GM04503 (cell line): ENCODE measurements at regions not wholly inside any gene's neighbourhood (a gene's known extent, or its start where the extent isn't known, plus 50 kb on each side); places are given as distances from the start of the nearest gene placed in this dataset.

Experiments used
- DNase-seq: peaks from one replicate; pipeline ENCODE4 v3.0.0-alpha.2; 2012; ENCODE audit warnings: low read depth

DNA sequence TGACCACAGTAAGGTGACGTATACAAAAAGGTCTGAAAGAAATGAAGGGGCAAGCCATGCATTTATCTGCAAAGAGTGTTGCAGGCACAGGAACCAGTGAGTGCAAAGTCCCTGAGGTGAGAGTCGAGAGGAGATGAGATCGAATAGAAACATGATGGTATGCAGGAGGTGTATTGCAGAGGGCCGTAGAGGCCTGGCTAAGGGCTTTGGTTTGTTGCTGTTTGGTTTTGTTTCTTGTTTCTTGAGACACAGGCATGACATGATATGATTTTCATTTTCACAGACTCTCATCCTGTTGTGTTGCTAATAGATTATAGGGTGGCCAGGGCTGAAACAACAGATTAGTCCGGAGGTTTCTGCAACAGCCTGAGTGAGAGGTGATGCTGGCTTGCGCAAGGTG, 80.4 kb downstream of the HSPH1 start:
- DNase-seq = no peak

DNA sequence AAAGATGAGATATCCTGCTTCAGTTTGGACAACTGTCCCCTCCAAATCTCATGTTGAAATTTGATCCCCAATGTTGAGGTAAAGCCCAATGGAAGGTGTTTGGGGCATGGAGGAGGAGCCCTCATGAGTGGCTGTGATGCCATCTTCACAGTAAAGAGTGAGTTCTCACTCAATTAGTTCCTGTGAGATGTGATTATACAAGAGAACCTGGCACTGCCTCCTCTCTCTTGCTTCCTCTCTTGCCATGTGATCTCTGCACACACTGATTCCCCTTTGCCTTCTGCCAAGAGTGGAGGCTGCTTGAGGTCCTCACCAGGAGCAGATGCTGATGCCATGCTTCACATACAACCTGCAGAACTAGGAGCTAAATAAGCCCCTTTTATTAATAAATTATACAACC, 86.9 kb downstream of the HSPH1 start:
- no peak for DNase-seq

DNA sequence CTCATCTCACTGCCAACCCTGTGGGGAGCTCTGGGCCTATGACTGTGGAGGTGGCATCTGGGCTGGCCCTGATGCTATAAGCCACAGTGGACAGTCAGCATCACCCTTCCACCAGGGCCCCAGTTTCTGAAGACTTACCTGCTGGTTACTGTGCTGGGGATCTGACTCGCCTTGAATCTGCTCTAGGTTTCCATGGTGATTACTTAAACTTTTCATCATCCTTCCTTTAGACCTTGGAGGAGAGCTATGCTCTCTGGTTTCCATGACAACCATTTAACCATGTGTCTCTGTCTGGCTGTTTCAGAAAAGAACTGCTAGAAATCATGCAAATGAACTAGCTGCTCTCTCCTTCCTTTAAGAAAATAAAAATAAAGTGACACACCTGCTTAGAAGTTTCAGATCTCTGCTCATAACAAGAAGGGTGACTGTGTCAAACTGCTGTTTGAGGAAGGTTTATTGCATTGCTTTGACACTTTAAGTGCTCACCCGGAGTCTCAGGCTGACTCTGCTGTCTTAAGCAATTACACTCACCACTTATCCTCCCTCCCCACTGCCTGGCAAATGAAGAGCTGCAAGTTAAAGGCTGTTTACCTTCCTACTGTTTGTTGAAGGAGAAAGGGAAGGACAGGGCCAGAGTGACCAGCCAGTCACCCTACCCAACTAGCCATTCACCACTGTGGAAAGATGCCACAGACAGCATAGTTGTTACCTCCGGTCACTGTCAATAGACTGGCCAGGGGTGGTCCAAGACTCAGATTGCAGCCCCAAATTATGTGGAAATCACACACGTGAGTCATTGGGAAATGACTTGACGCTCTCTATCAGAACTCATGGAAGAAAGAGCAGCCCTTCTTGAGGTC, 87.6 kb downstream of the HSPH1 start:
- no peak for DNase-seq

DNA sequence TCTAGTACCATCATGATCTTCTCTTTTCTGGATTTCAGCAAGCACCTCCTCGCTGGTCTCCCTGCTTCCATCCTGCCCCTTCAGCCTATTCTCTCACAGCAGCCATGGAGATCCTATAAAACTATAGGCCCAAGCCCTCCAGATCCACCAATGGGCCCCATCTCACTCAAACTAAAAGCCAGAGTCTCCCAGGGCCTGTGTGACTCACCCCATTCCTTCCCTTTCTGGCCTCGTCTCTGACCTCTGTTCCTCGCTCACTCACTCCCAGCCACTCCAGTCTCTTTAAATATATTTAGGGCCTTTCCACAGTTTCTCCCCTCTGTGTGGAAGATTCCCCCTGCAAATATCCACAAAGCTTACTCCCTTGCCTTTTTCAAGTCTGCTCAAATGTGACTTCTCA, 89.7 kb downstream of the HSPH1 start:
- no peak for DNase-seq

DNA sequence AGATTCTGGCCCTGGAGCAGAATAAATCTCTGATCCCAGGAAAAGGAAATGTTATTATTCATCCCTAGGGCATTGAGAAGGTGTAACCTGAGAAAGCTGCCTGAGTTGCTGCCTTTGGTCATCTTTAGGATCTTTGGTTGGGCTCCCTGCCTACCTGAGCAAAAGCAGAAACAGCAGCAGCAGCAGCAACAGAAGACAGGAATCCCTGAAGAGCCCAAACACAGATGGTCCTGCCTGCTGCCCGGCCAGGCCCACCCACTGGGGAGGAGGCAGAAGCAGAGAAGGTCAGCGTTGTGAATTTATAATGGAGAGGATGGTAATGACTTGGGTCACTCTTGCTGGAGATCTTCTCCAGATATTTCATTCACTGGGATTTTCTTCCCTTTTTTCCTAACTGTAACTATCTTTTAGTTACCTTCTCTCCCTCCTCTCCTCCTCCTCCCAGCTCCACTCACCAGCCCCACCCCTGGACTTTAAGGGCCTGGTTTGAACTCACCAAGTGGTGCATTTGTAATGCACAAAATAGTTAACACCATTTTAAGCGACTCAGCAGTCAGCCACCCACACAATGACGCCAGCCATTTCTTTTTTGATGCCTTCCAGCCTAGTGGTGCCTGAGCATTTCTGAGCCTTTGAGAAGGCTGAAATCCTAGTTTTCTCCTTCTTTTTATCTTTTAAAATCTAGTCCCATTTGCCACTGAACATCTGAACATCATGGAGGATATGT, 91.7 kb downstream of the HSPH1 start:
- no peak for DNase-seq

DNA sequence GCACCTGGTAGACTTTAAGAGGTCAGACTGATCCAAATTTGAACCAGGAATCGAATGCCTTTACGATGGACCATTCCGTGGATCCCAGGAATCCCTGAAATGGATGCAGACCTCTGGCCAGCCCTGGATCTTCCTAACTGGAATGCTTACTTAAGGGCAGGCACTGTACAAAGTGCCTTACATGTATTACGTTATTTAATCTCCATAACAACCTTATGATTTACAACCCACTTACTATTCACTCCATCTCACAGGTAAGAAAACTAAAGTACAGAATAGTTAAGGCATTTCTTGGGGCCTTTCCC, 93.6 kb downstream of the HSPH1 start:
- DNase-seq = no peak

DNA sequence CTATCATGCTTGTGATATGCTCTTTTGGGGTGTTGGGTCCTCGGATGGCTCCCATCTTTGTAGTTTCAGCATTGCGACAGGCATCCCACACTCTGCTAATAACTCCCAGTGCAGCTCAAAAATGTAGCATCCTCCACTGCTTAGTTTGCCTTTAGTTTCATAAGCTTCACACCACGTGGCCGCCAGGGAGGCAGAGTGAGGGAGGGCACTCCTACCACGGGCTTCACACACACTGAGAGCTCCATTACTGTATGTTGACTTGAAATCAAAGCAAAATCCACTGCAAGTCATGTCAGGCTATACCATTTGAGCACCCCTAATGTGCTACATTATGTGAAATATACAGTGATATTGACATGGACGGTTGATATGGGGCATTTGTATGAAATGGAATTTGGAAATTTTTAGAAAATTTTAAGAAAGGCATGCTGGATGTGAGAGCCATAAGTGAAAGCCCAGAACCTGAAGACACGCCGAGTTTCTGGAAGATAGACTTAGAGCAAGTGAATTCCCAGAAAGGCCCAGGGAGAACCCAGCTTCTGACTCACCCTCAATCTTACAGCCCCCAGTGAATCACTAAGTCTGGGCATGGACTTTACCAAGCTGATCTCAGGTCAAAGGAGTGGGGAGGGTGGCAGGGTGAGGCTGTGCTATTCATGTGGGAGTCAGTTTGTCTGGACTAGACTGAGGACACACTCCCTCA, 94.1 kb downstream of the HSPH1 start:
- DNase-seq = no peak

DNA sequence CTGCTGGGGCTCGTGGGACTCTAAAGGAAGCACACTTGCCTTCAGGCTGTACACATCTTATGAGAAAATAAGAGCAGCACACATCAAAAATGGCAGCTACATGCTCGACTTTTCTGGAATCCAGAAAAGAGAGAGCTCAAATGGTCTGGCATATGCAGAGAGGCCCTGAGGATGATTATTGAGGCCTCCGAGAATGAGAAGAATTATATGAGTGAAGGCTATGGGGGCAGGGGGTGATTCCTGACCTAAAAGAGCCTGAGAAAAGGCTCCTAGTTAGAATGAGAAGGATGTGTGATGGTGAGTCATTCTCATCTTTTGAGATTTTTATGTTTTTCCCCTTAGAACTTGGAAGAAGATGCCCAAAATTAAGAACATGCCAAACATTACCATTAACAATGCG, 97.1 kb downstream of the HSPH1 start:
- DNase-seq = no peak

DNA sequence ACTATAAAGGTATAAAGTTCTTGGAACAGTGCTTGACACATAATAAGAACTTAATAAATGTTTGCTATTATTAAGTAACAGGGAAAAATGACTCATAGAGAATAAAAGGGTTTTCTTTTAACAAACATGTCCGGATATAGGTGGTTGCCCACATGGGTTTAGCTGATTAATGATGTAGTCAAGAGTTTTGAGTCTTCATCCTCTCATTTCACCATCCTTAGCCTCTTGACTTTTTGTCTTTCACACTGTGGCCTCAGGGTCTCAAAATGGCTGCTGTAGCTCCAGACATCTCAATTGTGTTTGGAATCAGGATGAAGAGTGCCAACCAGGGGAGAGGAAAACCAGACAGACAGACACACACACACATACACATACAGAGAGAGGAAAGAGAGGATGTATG, 97.9 kb downstream of the HSPH1 start:
- DNase-seq = no peak

DNA sequence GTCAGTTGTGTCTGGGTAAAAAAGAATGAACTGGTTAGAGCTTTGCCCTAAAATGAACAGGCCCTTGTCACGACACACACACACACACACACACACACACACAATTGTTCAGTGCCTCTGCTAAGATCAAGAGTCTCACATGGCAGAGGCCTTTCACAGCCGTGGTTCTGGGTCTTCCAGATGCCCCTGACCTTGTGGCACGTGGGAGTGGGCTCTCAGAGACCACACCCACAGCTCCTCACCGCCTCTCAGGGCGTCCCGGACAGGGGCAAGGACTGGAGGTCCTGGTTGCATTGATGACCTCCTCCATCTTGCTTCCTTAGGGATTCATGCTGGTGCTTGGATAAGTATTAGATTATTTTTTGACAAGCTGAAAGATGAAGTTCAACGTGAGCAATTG, 101.0 kb downstream of the HSPH1 start:
- no peak for DNase-seq

DNA sequence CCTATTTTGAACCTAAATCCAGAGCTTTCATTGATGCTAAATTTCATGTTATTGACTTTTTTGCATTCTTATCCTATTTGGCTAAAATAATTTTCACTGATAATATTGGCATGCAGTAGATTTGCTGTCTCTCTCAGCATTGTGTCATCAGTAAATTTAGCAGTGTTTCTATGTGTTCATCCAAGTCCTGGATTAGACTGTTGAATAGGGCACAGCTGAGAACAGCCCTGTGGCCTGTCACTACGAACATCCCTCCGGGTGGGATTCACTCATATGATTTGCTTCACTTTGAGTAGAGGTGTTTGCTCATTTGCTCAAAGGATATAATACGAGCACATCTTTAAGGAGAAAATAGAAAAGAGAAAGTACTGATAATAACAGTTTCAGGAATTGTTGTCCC, 101.5 kb downstream of the HSPH1 start:
- no peak for DNase-seq

DNA sequence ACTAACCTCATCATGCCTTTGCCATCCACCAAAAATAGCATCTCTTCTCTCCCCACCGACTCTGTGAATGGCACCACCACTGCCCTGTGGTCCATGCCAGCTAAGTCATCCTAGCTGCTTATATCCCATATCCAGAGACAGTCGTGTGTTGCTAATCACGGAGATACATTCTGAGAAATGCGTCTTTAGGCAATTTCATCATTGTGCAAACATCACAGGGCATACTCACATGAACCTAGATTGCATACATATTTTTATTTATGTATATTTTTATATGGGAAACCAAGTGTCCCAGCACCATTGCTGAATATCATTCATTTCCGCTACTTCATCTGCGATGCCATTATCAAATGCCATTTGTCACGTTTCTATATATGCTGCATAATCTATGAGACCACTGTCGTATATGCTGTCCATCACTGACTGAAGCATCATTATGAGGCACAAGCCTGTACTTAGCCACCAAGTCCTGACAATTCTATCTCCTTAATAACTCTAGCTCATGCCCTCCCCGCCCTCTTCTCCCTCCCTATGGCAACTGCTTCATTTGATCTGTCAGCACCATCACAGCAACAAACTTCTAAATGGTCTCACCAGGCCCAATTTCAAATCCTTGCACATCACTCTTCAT, 104.2 kb downstream of the HSPH1 start:
- DNase-seq = no peak

DNA sequence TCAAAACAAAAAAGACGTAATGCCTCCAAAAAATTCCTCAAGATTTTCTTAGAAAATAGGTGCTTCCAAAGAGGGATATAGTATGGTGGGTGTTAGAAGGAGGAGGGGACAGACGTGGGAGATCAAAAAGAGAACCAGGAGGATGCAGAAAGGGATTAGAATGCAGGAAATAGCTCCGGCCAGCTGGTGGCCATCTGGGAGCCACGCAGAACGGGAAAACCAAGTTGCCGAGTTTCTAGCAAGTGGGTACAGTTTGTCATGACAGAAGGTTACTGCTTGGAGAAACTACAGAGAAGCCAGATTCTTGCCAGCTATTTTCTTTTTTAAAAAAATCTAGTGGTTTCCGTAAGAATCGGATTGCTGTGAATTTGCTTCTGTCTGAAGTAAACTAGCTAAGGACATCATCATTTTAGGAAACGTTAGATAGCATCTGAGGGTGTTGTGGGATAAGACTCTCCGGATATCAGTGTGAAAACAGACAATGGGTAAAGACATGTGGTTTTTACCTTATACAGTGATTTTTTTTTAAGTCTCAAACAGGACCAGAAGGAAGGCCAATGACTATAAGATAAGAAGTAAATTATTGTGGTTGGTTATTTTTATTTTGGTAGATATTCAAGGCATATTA, 104.9 kb downstream of the HSPH1 start:
- no peak for DNase-seq

DNA sequence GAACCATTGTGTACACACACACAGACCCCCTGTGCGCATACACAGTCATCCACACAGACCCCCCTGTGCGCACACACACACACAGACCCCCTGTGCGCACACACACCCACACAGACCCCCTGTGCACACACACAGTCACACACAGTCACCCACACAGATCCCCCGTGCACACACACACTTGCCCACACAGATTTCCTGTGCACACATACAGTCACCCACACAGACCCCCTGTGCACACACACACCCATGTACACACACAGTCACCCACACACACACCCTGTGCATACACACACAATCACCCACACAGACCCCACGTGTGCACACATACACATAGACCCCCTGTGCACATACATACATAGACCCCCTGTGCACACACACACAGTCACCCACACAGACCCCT, 106.1 kb downstream of the HSPH1 start:
- no peak for DNase-seq

DNA sequence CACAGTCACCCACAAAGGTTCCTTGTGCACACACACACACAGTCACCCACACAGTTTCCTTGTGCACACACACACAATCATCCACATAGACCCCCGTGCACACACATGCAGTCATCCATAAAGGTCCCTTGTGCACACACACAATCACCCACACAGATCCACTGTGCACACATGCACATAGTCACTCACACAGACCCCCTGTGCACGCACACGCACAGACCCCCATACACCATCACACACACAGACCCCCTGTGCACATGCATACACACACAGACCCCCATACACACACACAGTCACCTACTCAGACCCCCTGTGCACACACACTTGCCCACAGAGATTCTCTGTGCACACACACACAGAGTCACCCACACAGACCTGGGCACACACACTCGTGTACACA, 107.1 kb downstream of the HSPH1 start:
- DNase-seq = no peak

DNA sequence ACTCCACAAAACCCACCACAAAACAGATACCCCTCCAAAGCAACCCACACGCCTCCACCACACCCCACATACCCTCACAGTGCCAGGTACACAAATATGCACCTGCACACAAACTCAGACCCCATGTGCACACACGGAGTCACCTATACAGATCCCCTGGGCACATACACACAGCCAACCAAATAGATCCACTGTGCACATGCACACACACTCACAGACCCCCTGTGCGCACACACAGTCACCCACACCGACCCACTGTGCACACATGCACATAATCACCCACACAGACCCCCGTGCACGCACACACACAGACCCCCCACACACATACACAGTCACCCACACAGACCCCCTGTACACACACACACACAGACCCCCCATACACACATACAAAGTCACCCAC, 107.8 kb downstream of the HSPH1 start:
- no peak for DNase-seq

DNA sequence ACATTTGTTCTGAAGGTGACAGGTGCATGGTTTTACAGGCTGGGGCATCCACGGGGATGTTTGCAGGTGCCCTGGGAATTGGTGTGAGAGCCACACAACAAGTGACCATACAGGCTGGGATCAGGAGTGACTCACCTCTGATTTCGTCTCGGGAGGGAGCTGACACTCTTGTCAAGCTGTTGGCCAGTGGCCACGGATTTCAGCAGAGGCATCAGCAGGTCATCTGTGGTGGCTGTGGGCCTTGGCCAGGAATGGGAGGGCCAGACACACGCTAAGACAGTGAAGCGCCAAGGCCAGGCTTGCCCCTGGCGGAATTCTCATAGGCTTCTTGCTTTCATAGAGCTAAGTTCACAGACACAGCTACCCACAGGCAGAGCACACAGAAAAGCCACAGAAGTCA, 108.6 kb downstream of the HSPH1 start:
- no peak for DNase-seq

DNA sequence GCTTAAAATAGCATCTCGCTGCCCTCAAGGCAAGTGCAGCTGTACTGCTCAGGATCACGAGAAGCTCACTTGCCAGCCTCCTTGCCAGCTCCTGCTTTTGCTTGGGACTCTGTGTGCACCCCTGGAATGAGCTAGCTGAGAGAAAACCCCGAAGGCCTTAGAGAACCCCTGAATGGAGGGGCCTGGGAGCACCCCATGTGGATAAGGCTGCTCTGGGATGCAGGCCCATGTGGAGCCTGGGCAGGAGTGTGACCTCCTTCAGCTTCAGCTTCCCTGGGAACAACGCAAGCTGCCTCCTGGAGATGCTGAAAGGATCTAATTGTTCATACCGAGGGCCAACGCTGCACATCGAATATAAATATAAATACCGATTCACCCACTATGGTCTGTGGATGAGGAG, 109.2 kb downstream of the HSPH1 start:
- no peak for DNase-seq

DNA sequence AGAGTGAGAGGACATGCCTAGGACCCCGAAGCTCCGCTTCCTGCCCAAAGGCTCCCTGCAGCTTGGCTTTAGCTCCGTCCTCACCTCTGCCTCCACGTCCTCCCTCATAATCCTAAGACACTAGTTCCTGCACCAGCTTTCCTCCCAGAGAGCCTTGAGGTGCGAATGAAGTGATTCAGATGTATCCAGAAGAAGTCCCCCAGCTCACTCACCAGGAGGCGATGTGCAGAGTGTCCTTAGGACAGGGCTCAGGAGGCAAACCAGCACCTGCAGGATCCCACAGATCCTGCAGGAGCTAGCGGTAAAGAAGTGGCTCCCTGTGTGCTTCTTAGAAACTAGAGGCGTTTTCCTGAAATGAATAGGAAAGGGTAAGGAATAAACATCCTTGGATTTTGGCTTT, 109.7 kb downstream of the HSPH1 start:
- no peak for DNase-seq

DNA sequence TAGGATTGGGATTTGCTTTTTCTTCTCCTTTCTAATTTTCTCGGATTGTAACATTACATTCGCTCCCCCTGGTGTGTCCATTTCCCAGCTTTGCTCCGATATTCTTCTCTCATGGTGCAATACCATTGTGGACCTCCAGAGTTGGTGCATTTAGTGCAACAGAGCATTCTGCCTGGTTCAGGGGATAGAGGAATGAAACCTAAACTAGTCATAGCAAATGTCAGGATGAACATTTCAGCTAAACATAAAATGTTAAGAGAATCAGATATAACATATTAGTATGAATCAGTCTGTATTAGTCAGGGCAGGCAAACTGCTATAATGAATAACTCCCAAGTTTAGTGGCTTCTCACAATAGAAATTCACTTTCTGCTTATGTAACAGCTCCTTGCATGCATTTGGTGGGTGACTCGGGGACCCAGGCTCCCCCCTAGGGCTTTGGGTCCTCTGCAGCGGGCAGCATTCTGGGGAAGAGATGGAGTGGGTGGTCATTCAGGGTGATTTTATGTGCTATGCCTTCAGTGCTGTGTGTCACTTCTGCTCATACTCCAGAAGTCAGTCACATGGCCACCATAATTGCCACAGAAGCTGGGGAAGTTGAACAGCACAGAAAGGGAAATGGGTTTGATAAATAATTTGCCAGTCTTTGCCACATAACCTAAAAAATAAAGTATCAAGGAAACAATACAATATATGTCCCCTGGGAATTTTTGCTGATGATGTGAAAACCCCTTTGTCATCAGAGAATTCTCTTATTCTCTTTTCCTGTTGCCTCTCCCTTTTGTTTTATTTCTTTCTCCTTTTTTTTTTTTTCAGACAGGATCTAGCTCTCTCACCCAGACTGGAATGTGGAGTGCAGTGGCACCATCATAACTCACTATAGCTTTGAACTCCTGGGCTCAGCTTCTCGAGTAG, 111.0 kb downstream of the HSPH1 start:
- no peak for DNase-seq

DNA sequence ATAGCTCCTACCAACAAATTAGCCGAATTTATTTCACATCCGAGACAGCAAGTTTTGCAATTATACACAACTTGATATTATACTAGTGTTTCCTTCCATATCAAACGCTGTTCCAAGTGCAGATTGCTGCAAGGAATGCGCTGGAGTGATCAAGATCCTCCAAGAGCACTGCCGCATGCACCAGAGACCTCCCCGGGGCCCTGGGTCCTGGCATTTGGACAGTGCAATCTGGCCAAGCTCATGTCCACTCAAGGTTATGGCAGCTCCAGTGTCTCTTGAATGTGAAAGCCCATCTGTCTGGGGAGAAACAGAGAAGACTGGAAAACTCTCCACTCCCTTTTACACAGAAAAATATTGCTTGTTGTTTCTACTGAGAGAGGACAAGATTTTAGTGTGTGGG, 111.9 kb downstream of the HSPH1 start:
- DNase-seq = no peak
